Skeletal muscle tissue (tissue), 3 donors: ENCODE measurements at regions not wholly inside any gene's neighbourhood (a gene's known extent, or its start where the extent isn't known, plus 50 kb on each side); places are given as distances from the start of the nearest gene placed in this dataset.

Experiments used
- H3K27ac ChIP-seq: one replicate; pipeline ENCODE4 v1.7.0; 2013; ENCODE audit warnings: mild to moderate bottlenecking, low read depth, low read length, inconsistent platforms
- H3K27me3 ChIP-seq, 3 donors: one replicate each; pipeline ENCODE4 v1.7.0; 2013; ENCODE audit warnings: low read length in 3 of 3; ENCODE audit not compliant: control insufficient read depth in 3 of 3, insufficient read depth in 3 of 3
- H3K36me3 ChIP-seq, 3 donors: one replicate each; pipeline ENCODE4 v1.7.0; 2013; ENCODE audit warnings: low read length in 3 of 3; ENCODE audit not compliant: control insufficient read depth in 3 of 3, insufficient read depth in 3 of 3
- H3K4me1 ChIP-seq, 3 donors: one replicate each; pipeline ENCODE4 v1.7.0; 2013; ENCODE audit warnings: low read length in 3 of 3, mild to moderate bottlenecking in 3 of 3; ENCODE audit not compliant: control insufficient read depth in 3 of 3, insufficient read depth in 3 of 3
- H3K4me3 ChIP-seq, 3 donors: one replicate each; pipeline ENCODE4 v1.7.0; 2013; ENCODE audit warnings: low read length in 3 of 3
- H3K9ac ChIP-seq, 3 donors: one replicate each; pipeline ENCODE4 v1.7.0; 2013; ENCODE audit warnings: low read length in 3 of 3, mild to moderate bottlenecking in 3 of 3, moderate library complexity in 2 of 3, low read depth in 1 of 3
- H3K9me3 ChIP-seq, 3 donors: one replicate each; pipeline ENCODE4 v1.7.0; 2013; ENCODE audit warnings: low read length in 3 of 3; ENCODE audit not compliant: control insufficient read depth in 3 of 3
- donor health status: Osteomylitis.

DNA sequence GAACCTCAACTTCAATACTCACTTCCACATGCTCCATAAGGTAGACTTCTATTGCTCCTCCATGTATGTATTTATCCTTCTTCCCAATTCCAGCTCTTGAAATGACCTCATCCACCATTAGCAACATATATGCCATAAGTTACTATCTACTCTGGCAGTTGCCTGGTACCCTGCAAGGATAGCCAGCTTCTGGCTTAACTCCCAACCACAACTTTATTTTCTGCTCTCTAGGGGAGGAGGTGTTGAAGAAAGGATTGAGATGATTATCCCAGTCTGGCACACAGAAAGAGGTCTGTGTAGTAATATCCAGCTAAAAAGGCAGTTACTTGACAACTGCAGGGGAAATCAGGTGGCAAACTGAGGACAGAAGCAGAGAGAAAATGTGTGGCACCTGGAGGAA, 71.5 kb upstream of the MDM1 start:
- no peaks in the 10 kb centered on the region for H3K36me3 ChIP-seq
- no peak overlapping the region for H3K9ac ChIP-seq
- H3K27ac ChIP-seq, result no peak overlapping the region

DNA sequence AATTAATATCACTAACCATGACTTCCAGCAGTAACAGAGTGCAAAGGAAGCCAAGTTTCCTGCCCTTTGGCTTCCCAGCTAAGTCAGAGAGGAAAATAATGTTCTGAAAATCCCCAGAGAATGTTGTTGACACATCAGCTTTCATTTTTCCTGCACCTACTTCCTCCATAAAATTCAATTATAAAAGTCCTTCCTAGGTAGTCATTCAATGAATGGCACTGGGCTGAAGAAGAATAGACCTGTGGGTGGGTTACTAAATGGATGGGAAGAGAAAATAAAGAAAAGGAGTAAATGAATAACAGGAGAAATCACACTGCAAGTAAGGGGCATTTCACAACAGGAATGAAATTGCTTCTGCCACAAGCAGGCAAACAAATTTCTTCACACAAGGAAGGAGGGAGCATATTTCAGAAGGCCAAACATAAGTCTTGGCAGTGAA, 73.2 kb upstream of the MDM1 start:
- Histone ChIP-seq H3K36me3 (no peaks in the 10 kb centered on the region), H3K9ac (no peak overlapping the region), H3K27me3 (no peaks in the 10 kb centered on the region), H3K4me3 (peak overlapping the region in 1 of 3 donors; percentile 46), H3K9me3 (no peaks in the 10 kb centered on the region), H3K4me1 (peaks cover 16 to 20% (median 18%) of the 10 kb centered on the region in 3 donors), H3K27ac (peak overlapping the region; percentile 12)

More for the DNA sequence above, 71.5 kb upstream of the MDM1 start:
- Histone ChIP-seq H3K4me1 (peaks cover 16 to 20% (median 18%) of the 10 kb centered on the region in 3 donors), H3K27me3 (no peaks in the 10 kb centered on the region), H3K9me3 (no peaks in the 10 kb centered on the region), H3K4me3 (no peak overlapping the region)

DNA sequence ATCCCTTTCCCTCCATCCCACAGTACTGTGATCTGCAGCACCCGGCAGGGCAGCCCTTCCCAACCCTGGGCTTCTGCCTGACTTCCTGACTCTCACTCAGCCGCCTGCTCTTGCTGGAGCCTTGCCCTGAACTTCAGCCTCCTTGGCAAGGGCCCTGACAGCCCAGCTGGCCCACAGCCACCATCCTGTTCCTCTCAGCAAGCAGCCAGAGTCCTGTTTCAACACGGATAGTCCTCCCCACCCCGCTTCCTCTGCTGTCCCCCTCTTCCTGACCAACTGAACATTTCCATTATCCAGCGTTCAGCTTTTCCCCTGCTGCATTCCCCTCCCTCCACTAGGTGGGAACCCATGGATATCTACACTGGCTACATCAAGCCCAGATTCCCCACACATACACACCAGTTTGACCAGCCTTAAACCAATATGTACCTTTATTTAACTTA, 74.0 kb upstream of the MDM1 start:
- H3K27ac ChIP-seq, result peak overlapping the region; percentile 42
- no peaks in the 10 kb centered on the region for H3K36me3 ChIP-seq
- H3K9ac ChIP-seq, result peak overlapping the region in 1 of 3 donors; percentile 7
- peak overlapping the region; percentile 28 to 64 (median 61) for H3K4me3 ChIP-seq
- no peaks in the 10 kb centered on the region for H3K9me3 ChIP-seq
- H3K27me3 ChIP-seq, result no peaks in the 10 kb centered on the region
- H3K4me1 ChIP-seq, result peaks cover 16 to 18% (median 17%) of the 10 kb centered on the region in 3 donors

DNA sequence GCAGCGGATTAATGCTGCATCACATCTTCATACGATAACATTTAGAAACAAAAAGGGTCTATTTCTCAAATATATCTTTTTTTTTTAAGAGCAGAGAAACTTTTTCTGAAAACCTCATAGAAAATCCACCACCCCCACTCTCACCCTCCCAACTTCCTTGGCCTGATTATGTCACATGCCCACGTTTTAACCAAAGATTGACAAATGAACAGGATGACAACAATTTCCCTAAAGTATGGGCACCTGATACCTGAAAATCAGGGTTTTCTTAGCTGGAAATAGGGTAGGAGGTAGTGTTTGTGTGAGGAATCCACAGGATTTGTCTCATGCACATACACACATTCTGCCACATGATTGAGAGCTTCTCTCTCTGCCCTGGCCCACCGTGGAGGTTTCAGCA, 74.7 kb upstream of the MDM1 start:
- peaks cover 16 to 18% (median 17%) of the 10 kb centered on the region in 3 donors for H3K4me1 ChIP-seq
- no peaks in the 10 kb centered on the region for H3K9me3 ChIP-seq
- no peak overlapping the region for H3K9ac ChIP-seq
- H3K4me3 ChIP-seq, result no peak overlapping the region
- no peak overlapping the region for H3K27ac ChIP-seq
- H3K36me3 ChIP-seq, result no peaks in the 10 kb centered on the region
- H3K27me3 ChIP-seq, result no peaks in the 10 kb centered on the region

DNA sequence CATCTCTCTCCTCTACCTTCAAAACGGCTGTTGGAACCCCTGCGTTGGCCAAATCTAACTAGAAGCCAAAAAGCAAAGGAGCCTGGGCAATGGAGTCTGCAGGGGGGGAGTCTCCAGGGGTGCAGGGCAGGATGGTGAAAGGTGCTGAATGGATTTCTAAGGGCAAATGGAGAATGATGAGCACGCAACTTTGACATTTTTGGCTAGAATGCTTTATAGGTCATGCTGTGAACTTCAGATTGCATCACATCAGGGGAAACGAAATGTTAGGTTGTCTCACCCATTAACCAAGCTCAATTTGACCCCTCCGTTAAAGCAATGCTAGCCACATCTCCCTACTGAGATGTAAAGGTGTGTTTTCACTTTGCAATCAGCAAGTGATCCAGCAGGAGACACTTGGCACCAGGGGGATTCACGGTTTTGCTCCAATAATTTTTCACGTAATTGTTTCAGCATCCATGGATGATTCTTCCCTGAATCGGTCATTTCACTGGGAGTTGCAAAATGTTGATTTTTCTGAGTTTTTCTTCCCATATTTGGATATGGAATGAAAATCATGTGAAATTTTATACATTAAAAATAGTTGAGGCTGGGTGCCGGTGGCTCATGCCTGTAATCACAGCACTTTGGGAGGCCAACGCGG, 78.0 kb upstream of the MDM1 start:
- no peaks in the 10 kb centered on the region for H3K9me3 ChIP-seq
- H3K27me3 ChIP-seq, result no peaks in the 10 kb centered on the region
- no peak overlapping the region for H3K4me3 ChIP-seq
- H3K27ac ChIP-seq, result no peak overlapping the region
- no peak overlapping the region for H3K9ac ChIP-seq
- no peaks in the 10 kb centered on the region for H3K36me3 ChIP-seq
- peaks cover 15% of the 10 kb centered on the region in 3 donors for H3K4me1 ChIP-seq

DNA sequence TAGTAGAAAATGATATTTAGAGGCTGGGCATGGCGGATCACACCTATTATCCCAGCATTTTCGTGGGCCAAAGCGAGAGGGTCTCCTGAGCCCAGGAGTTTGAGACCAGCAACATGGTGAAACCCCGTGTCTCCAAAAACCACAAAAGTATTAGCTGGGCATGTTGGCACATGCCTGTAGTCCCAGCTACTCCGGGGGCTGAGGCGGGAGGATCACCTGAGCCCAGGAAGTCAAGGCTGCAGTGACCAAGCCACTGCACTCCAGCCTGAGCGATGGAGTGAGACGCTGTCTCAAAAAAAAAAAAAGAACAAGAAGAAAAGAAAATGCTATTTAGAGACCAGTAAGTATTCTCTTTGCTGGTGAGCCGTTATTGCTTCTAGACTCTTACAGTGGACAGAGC, 79.2 kb upstream of the MDM1 start:
- Histone ChIP-seq H3K4me3 (no peak overlapping the region), H3K36me3 (no peaks in the 10 kb centered on the region), H3K4me1 (peaks cover 3% of the 10 kb centered on the region in 3 donors), H3K9ac (no peak overlapping the region), H3K27ac (no peak overlapping the region), H3K9me3 (no peaks in the 10 kb centered on the region), H3K27me3 (no peaks in the 10 kb centered on the region)

- no peaks in the 10 kb centered on the region for H3K27me3 ChIP-seq
- no peak overlapping the region for H3K4me3 ChIP-seq
Observed at GRCh38 chr12:68414988-68415387, 82.8 kb upstream of the MDM1 start.

GRCh38 chr12:68416350-68416749, 84.2 kb upstream of the MDM1 start:
- no peak overlapping the region for H3K9ac ChIP-seq
- no peak overlapping the region for H3K4me3 ChIP-seq
- H3K36me3 ChIP-seq, result no peaks in the 10 kb centered on the region
- peaks cover 9 to 14% (median 10%) of the 10 kb centered on the region in 3 donors for H3K4me1 ChIP-seq
- H3K27ac ChIP-seq, result no peak overlapping the region
- H3K27me3 ChIP-seq, result no peaks in the 10 kb centered on the region
- H3K9me3 ChIP-seq, result no peaks in the 10 kb centered on the region

More at GRCh38 chr12:68414988-68415387, 82.8 kb upstream of the MDM1 start:
- Histone ChIP-seq H3K36me3 (no peaks in the 10 kb centered on the region), H3K4me1 (peaks cover 0 to under 1% (median under 1%) of the 10 kb centered on the region in 3 donors), H3K9me3 (no peaks in the 10 kb centered on the region), H3K9ac (no peak overlapping the region), H3K27ac (no peak overlapping the region)

DNA sequence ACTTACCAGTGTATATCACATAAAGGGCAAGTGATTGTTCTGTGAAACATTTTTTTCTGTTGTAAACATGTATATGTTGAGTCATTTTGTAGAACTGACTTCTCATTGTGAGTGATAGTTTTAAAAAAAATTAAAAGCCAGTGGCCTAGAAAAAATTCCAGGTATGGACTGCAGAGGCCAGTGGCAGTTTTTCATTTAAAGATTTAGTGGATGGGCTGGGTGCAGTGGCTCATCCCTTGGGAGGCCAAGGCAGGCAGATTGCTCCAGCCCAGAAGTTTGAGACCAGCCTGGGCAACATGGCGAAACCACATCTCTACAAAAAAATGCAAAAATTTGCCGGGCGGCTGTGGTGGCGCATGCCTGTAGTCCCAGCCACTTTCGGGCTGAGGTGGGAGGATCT, 84.7 kb upstream of the MDM1 start:
- no peak overlapping the region for H3K27ac ChIP-seq
- peaks cover 9 to 14% (median 10%) of the 10 kb centered on the region in 3 donors for H3K4me1 ChIP-seq
- no peaks in the 10 kb centered on the region for H3K36me3 ChIP-seq
- no peaks in the 10 kb centered on the region for H3K27me3 ChIP-seq
- no peak overlapping the region for H3K4me3 ChIP-seq
- H3K9ac ChIP-seq, result no peak overlapping the region
- H3K9me3 ChIP-seq, result no peaks in the 10 kb centered on the region

DNA sequence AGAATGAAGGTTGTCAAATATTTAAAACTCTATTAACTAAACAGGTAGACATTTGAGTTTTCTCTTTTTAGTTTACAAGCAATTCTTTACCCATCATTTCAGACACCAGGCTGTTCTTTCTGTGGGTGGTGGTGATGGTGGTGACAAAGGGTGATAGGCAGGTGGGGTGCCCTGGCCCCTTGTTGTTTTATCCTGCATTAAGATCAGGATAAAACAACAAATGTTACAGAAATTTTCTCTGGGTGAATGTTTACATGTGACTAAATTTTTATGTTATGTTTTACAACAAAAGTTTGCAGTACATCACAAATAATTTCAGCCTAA, 85.9 kb upstream of the MDM1 start:
- Histone ChIP-seq H3K4me3 (no peak overlapping the region), H3K9me3 (no peaks in the 10 kb centered on the region), H3K36me3 (no peaks in the 10 kb centered on the region), H3K4me1 (peaks cover 9 to 14% (median 10%) of the 10 kb centered on the region in 3 donors), H3K9ac (no peak overlapping the region), H3K27ac (no peak overlapping the region), H3K27me3 (no peaks in the 10 kb centered on the region)
